ENCODE measurements at regions not wholly inside any gene's neighbourhood (a gene's known extent, or its start where the extent isn't known, plus 50 kb on each side); places are given as distances from the start of the nearest gene placed in this dataset.

DNA sequence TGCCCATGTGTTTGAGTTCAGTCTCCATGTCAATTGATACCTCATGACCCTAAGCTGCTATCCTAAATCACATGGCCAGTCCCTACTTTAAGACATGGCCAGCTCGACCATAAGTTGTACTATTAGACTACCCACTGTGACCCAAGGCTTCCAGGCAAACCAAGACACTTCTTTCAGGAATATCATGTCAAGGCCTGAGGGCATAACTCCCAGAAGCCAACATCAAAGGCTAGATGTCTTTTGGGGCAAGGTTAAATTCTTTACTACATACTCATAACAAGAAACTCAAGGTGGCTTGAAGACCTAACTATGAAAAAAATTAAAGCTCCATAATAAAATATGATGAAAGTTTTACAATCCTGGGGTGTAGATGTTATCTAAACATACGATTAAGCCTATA, 192.9 kb upstream of the PRNP start (continued):
- TF ChIP-seq SMC3 (conservative IDR thresholded peaks at IDR 0.05; ENCODE audit: poor library complexity): no peak

DNA sequence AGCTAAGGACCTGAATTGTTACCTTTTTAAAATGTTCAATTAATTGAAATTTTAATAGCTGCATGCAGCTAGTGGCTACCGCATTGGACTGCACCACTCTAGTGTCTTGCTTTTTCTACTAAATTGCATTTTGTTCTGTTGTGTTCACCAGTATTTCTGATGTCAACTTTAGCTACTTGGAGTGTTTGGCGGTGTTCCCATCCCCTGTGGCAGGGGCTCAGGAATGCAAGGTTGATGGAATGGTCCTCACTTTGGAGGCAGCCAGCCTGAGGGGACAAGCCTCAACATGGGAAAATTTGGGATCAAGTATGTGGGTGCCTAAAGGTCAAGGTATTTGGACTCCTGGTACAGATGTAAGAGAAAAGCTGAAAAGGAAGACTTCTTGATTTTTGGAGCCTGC, 194.6 kb upstream of the PRNP start:
- no peaks in the 10 kb centered on the region for H3K9me3 ChIP-seq (ENCODE audit: low read length)
- H3K9me2 ChIP-seq (ENCODE audit: insufficient read depth, low read length): no peaks in the 10 kb centered on the region
- H3K27ac ChIP-seq (ENCODE audit: low read length): no peak overlapping the region
- H2AFZ ChIP-seq (ENCODE audit: low read depth, low read length): no peak overlapping the region
- H3F3A ChIP-seq (ENCODE audit: insufficient read depth, low read length, poor library complexity, severe bottlenecking): no peaks in the 10 kb centered on the region
- TF ChIP-seq SMC3 (conservative IDR thresholded peaks at IDR 0.05; ENCODE audit: poor library complexity) (no peak), EP300 (conservative IDR thresholded peaks at IDR 0.05; ENCODE audit: poor library complexity, severe bottlenecking) (no peak), MXI1 (conservative IDR thresholded peaks at IDR 0.05; ENCODE audit: poor library complexity, severe bottlenecking) (no peak), POLR2AphosphoS5 (IDR thresholded peaks at IDR 0.05) (no peak), TAF1 (IDR thresholded peaks at IDR 0.05; ENCODE audit: low read depth) (no peak), EZH2 (IDR thresholded peaks at IDR 0.05; ENCODE audit: borderline replicate concordance, insufficient read depth, low read length, poor library complexity, severe bottlenecking) (no peak), RAD21 (conservative IDR thresholded peaks at IDR 0.05) (no peak)
- TF ChIP-seq, protein P1, sequence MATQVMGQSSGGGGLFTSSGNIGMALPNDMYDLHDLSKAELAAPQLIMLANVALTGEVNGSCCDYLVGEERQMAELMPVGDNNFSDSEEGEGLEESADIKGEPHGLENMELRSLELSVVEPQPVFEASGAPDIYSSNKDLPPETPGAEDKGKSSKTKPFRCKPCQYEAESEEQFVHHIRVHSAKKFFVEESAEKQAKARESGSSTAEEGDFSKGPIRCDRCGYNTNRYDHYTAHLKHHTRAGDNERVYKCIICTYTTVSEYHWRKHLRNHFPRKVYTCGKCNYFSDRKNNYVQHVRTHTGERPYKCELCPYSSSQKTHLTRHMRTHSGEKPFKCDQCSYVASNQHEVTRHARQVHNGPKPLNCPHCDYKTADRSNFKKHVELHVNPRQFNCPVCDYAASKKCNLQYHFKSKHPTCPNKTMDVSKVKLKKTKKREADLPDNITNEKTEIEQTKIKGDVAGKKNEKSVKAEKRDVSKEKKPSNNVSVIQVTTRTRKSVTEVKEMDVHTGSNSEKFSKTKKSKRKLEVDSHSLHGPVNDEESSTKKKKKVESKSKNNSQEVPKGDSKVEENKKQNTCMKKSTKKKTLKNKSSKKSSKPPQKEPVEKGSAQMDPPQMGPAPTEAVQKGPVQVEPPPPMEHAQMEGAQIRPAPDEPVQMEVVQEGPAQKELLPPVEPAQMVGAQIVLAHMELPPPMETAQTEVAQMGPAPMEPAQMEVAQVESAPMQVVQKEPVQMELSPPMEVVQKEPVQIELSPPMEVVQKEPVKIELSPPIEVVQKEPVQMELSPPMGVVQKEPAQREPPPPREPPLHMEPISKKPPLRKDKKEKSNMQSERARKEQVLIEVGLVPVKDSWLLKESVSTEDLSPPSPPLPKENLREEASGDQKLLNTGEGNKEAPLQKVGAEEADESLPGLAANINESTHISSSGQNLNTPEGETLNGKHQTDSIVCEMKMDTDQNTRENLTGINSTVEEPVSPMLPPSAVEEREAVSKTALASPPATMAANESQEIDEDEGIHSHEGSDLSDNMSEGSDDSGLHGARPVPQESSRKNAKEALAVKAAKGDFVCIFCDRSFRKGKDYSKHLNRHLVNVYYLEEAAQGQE (IDR thresholded peaks at IDR 0.05; ENCODE audit: borderline replicate concordance): no peak
- TF ChIP-seq, protein P2, sequence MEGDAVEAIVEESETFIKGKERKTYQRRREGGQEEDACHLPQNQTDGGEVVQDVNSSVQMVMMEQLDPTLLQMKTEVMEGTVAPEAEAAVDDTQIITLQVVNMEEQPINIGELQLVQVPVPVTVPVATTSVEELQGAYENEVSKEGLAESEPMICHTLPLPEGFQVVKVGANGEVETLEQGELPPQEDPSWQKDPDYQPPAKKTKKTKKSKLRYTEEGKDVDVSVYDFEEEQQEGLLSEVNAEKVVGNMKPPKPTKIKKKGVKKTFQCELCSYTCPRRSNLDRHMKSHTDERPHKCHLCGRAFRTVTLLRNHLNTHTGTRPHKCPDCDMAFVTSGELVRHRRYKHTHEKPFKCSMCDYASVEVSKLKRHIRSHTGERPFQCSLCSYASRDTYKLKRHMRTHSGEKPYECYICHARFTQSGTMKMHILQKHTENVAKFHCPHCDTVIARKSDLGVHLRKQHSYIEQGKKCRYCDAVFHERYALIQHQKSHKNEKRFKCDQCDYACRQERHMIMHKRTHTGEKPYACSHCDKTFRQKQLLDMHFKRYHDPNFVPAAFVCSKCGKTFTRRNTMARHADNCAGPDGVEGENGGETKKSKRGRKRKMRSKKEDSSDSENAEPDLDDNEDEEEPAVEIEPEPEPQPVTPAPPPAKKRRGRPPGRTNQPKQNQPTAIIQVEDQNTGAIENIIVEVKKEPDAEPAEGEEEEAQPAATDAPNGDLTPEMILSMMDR (IDR thresholded peaks at IDR 0.05; ENCODE audit: poor library complexity, severe bottlenecking): no peak
- no peaks in the 10 kb centered on the region for H4K20me1 ChIP-seq (ENCODE audit: insufficient read depth)
- H3K9ac ChIP-seq (ENCODE audit: low read length): no peak overlapping the region
- H3K27me3 ChIP-seq (ENCODE audit: insufficient read depth, low read depth, low read length): no peaks in the 10 kb centered on the region
- no peaks in the 10 kb centered on the region for H3K36me3 ChIP-seq (ENCODE audit: insufficient read depth, low read length)
- H3K4me2 ChIP-seq (ENCODE audit: low read length): no peak overlapping the region
- H3K79me2 ChIP-seq (replicated peaks; ENCODE audit: insufficient read depth, low read length): no peaks in the 10 kb centered on the region
- no peak overlapping the region for H3K4me3 ChIP-seq (ENCODE audit: low read length)

DNA sequence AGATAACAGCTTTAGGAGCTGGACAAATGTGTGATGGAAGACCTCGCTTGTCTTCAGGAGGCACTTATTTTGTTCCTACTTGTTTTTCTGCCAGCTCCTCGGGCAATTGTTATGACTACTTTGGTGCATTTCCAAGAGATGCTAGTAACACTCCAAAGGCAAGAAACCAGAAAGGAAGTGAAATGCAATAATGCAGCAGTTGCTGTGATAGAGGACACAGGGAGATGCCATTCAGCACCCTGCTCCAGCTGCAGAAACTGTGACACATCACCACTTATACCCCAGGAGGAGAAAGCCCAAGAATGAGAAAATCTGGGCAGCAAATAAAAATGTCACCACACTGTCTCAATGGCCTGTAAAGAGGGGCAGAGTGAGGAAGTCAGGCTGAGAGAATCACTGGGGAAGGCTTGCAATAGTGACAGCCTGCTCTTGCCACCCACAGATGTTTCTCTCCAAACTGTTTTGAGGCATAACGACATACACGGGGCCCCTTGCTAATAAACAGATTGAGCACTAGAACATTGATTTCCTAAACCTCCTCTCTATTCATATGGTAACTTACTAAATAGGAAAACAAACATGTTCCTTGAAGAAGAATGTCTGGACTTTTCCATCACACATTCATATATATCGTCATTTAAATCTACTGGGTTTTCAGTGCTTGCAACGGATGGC, 195.5 kb upstream of the PRNP start:
- Histone ChIP-seq H3K79me2 (replicated peaks; ENCODE audit: insufficient read depth, low read length) (no peaks in the 10 kb centered on the region), H2AFZ (ENCODE audit: low read depth, low read length) (no peak overlapping the region), H3K9me2 (ENCODE audit: insufficient read depth, low read length) (no peaks in the 10 kb centered on the region), H3K9me3 (ENCODE audit: low read length) (no peaks in the 10 kb centered on the region), H3F3A (ENCODE audit: insufficient read depth, low read length, poor library complexity, severe bottlenecking) (no peaks in the 10 kb centered on the region), H3K36me3 (ENCODE audit: insufficient read depth, low read length) (no peaks in the 10 kb centered on the region), H3K9ac (ENCODE audit: low read length) (no peak overlapping the region), H3K27me3 (ENCODE audit: insufficient read depth, low read depth, low read length) (no peaks in the 10 kb centered on the region), H4K20me1 (ENCODE audit: insufficient read depth) (no peaks in the 10 kb centered on the region), H3K4me3 (ENCODE audit: low read length) (no peak overlapping the region), H3K4me2 (ENCODE audit: low read length) (no peak overlapping the region), H3K27ac (ENCODE audit: low read length) (no peak overlapping the region)
- TF ChIP-seq, protein P1 (IDR thresholded peaks at IDR 0.05; ENCODE audit: borderline replicate concordance): no peak
- no peak for TF ChIP-seq RAD21 (conservative IDR thresholded peaks at IDR 0.05)
